ENCODE measurements at regions not wholly inside any gene's neighbourhood (a gene's known extent, or its start where the extent isn't known, plus 50 kb on each side); places are given as distances from the start of the nearest gene placed in this dataset.

GRCh38 chr3:102095383-102095782 lies 246.1 kb downstream of the NFKBIZ start:
- H3K27ac ChIP-seq = no peak overlapping the region
- ATAC-seq (no peak), DNase-seq (no peak)
- no peak for TF ChIP-seq POLR2A (IDR thresholded peaks at IDR 0.05)
- no peak for TF ChIP-seq CTCF (IDR thresholded peaks at IDR 0.05 in 4 of 5, conservative IDR thresholded peaks at IDR 0.05 in 1 of 5)
- H3K9me3 ChIP-seq = no peaks in the 10 kb centered on the region
- intact Hi-C loops (cut with DNase I; ENCODE audit: low total_unique reads) = no loop called here
- H3K36me3 ChIP-seq = no peaks in the 10 kb centered on the region
- H3K4me1 ChIP-seq = peaks cover 7 to 11% of the 10 kb centered on the region in 2 donors
- in situ Hi-C loops (cut with MboI; ENCODE audit: low sequenced_read_pairs in 4 of 4) = no loop called here
- H3K4me3 ChIP-seq = no peak overlapping the region
- H3K27me3 ChIP-seq = no peaks in the 10 kb centered on the region

GRCh38 chr3:102096066-102096465 lies 246.8 kb downstream of the NFKBIZ start:
- Histone ChIP-seq H3K4me1 (peaks cover 2 to 4% of the 10 kb centered on the region in 2 donors), H3K9me3 (no peaks in the 10 kb centered on the region), H3K36me3 (no peaks in the 10 kb centered on the region), H3K4me3 (no peak overlapping the region), H3K27me3 (no peaks in the 10 kb centered on the region), H3K27ac (no peak overlapping the region)
- ATAC-seq (no peak), DNase-seq (no peak)
- TF ChIP-seq CTCF (IDR thresholded peaks at IDR 0.05 in 4 of 5, conservative IDR thresholded peaks at IDR 0.05 in 1 of 5) (no peak), POLR2A (IDR thresholded peaks at IDR 0.05) (no peak)
- in situ Hi-C loops (cut with MboI; ENCODE audit: low sequenced_read_pairs in 4 of 4) = no loop called here
- intact Hi-C loops (cut with DNase I; ENCODE audit: low total_unique reads) = no loop called here

DNA sequence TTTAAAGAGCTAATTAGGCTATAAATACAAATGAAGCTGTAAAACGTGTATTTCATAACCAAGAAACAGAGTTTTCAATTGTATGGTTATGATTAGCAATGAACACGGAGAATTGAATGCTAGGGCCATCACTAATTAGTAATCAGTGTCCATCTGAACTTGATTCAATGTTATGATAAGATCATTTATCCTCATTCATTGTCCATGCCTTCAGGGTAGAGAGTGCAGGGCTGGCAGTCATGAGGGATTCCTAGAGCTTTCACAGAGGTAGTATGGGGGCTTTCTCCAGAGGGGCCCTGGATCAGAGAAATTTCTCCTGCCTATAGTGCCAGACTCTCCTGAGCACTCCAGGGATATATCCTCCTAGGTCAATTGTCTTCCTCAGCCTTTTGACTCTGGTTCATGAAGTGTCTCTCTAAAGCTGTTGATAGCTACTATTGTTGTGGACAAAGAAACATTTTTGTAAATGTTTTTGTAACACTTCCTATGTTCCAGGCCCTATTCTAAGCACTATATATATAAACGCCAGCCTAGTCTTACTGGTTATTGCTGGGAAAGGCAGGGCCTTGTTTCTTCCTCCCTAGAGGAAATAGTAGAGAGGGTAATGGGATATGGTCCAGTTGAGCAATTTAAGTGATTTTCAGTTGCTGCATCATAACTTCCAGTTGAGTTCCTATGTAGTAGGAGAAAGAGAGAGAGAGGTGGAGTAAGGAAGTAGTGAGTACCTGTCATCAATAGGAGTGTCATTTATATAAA lies 249.0 kb downstream of the NFKBIZ start:
- Histone ChIP-seq H3K27me3 (no peaks in the 10 kb centered on the region), H3K27ac (no peak overlapping the region), H3K4me3 (no peak overlapping the region), H3K9me3 (no peaks in the 10 kb centered on the region), H3K36me3 (no peaks in the 10 kb centered on the region), H3K4me1 (no peaks in the 10 kb centered on the region)
- ATAC-seq (no peak), DNase-seq (no peak)
- intact Hi-C loops (cut with DNase I; ENCODE audit: low total_unique reads) = no loop called here
- in situ Hi-C loops (cut with MboI; ENCODE audit: low sequenced_read_pairs in 4 of 4) = no loop called here
- TF ChIP-seq CTCF (IDR thresholded peaks at IDR 0.05 in 4 of 5, conservative IDR thresholded peaks at IDR 0.05 in 1 of 5) (no peak), POLR2A (IDR thresholded peaks at IDR 0.05) (no peak)

DNA sequence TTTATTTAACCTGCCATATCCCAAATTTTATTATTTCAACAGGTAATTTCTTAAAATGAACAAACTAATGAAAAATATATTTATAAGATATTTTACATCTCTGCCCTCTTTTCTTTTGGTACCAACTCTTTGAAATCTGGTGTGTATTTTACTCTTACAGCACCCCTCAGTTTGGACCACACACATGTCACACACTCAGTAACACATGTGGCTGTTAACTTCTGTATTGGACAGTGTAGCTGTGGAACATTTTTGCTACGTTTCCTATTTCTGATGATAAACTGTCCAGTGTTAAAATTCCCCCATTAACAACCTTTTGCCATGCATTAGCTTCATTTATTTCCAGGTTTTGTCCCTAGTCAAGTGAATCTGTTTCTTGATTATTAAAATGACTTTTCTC lies 250.6 kb downstream of the NFKBIZ start:
- ATAC-seq (no peak), DNase-seq (no peak)
- Histone ChIP-seq H3K27ac (no peak overlapping the region), H3K36me3 (no peaks in the 10 kb centered on the region), H3K4me3 (no peak overlapping the region), H3K4me1 (peaks cover 2 to 8% of the 10 kb centered on the region in 2 donors), H3K9me3 (no peaks in the 10 kb centered on the region), H3K27me3 (no peaks in the 10 kb centered on the region)
- TF ChIP-seq POLR2A (IDR thresholded peaks at IDR 0.05) (no peak), CTCF (IDR thresholded peaks at IDR 0.05 in 4 of 5, conservative IDR thresholded peaks at IDR 0.05 in 1 of 5) (no peak)
- in situ Hi-C loops (cut with MboI; ENCODE audit: low sequenced_read_pairs in 4 of 4) = no loop called here
- intact Hi-C loops (cut with DNase I; ENCODE audit: low total_unique reads) = no loop called here

DNA sequence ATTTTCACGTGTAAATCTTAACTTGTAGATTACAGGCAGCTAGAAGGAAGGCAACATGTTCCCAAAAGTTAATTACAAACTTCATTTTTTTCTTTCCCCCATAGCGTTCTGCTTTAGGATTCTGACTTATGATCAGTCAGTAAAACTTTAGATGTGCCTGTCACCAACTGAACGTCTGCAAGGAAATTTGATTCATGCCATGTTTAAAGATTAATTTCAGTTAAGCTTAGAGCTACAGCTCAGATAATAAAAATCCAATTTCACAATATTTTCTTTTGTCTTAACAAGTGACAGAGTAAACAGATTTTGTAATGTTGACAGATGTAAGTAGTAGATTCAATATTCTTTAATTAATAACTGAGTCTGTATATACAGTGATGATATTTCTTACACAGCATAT lies 253.1 kb downstream of the NFKBIZ start:
- no peak for DNase-seq
- in situ Hi-C loops (cut with MboI; ENCODE audit: low sequenced_read_pairs in 4 of 4) = no loop called here
- H3K27me3 ChIP-seq = no peaks in the 10 kb centered on the region
- no peak overlapping the region for H3K4me3 ChIP-seq
- intact Hi-C loops (cut with DNase I; ENCODE audit: low total_unique reads) = no loop called here
- no peak for ATAC-seq
- H3K36me3 ChIP-seq = no peaks in the 10 kb centered on the region
- H3K4me1 ChIP-seq = peaks cover 6 to 14% of the 10 kb centered on the region in 2 donors
- no peak overlapping the region for H3K27ac ChIP-seq
- TF ChIP-seq POLR2A (IDR thresholded peaks at IDR 0.05) (no peak), CTCF (IDR thresholded peaks at IDR 0.05 in 4 of 5, conservative IDR thresholded peaks at IDR 0.05 in 1 of 5) (no peak)
- H3K9me3 ChIP-seq = no peaks in the 10 kb centered on the region

Measured in gastrocnemius medialis (tissue), 4 donors.